AG09319 (cell line): ENCODE measurements at regions not wholly inside any gene's neighbourhood (a gene's known extent, or its start where the extent isn't known, plus 50 kb on each side); places are given as distances from the start of the nearest gene placed in this dataset.

Experiments
- DNase-seq: peaks from one replicate; pipeline ENCODE4 v3.0.0-alpha.2; 2010; ENCODE audit warnings: low read depth; ENCODE audit errors: extremely low read depth
- TF ChIP-seq, protein P1 (sequence below): IDR thresholded peaks from 2 replicates; pipeline ENCODE4 v1.5.1; 2011; ENCODE audit warnings: low read depth, mild to moderate bottlenecking, inconsistent platforms, low read length, moderate library complexity

GRCh38 chr12:108035372-108035771, 93.7 kb upstream of the WSCD2 start:
- DNase-seq = no peak
- TF ChIP-seq, protein P1, sequence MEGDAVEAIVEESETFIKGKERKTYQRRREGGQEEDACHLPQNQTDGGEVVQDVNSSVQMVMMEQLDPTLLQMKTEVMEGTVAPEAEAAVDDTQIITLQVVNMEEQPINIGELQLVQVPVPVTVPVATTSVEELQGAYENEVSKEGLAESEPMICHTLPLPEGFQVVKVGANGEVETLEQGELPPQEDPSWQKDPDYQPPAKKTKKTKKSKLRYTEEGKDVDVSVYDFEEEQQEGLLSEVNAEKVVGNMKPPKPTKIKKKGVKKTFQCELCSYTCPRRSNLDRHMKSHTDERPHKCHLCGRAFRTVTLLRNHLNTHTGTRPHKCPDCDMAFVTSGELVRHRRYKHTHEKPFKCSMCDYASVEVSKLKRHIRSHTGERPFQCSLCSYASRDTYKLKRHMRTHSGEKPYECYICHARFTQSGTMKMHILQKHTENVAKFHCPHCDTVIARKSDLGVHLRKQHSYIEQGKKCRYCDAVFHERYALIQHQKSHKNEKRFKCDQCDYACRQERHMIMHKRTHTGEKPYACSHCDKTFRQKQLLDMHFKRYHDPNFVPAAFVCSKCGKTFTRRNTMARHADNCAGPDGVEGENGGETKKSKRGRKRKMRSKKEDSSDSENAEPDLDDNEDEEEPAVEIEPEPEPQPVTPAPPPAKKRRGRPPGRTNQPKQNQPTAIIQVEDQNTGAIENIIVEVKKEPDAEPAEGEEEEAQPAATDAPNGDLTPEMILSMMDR = no peak

DNA sequence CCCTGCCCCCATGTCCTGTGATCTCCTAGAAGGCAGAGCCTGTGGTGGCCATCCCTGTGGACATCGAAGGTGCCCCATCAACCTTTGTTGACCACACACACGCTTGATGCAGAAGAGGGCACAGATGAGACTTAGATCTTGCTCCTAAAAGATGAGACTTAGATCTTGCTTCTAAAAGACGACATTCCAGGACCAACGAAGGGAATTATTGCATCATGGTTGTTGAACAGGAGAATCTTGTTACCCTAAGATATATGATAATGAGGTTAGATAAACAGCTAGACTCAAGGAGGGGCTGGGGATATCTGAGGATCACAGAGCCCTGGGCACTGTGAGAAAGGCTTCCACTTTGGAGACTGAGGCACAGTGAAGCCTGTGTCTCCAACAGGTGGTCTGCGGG, 91.1 kb upstream of the WSCD2 start:
- DNase-seq = no peak
- TF ChIP-seq, protein P1 = no peak

GRCh38 chr12:108039794-108040193, 89.3 kb upstream of the WSCD2 start:
- TF ChIP-seq, protein P1 = no peak
- no peak for DNase-seq

GRCh38 chr12:108040947-108041346, 88.1 kb upstream of the WSCD2 start:
- DNase-seq = no peak

DNA sequence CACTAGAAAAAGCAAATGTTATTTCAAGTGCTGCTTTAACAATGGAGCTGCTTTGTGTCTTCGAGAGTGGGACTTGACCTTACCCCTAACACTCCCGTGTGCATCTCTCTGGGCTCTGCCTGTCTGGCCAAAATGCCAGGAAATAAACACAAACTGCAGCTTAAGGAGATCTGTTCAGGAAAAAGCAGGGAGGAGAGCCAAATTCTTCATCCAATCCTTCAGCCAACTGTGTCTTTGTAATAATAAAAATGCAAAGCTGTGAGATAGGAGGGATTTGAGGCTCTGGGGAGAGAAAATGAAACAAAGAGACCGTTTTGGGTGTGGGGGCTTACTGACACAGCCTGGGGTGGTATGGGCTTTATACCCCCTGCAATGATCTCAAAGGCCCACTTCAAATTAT, 85.8 kb upstream of the WSCD2 start:
- DNase-seq = no peak
- TF ChIP-seq, protein P1 = no peak

More at GRCh38 chr12:108040947-108041346, 88.1 kb upstream of the WSCD2 start:
- TF ChIP-seq, protein P1 = no peak

DNA sequence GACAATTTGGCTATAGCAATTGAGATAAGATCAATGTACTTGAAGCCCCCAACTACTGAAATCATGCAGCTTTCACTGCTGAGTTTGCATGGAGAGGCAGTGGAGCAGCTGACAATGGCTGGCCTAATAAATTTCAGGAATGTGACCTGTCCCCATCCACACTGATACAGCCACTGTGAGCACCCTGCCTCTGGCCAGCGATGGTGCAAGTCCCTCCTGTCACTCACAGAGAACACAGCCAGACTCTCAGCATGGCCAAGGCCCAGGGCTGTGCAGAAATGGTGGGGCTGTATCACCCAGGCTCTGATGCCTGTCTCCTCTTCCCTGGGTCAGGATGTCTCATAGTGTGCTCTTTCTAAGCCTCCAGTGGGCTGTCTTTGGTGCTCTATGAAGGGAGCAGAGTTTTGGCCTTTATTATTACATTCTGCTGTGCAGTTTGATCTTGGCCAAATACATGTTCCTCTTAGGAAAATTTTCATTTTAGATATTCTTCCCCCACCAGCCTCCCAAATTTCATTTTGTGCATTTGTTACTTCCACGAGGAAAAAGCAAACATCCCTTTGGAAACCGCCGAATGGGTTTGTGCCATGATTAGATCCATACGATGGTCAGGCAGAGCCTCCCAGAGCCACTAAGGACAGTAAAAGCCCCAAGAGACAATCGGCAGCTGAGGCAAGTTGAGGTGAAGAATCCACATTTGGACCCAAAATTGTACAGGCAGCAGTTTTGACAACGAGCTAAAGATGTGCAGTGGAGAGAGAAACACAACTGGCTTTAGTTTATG, 85.1 kb upstream of the WSCD2 start:
- TF ChIP-seq, protein P1 = no peak
- no peak for DNase-seq

DNA sequence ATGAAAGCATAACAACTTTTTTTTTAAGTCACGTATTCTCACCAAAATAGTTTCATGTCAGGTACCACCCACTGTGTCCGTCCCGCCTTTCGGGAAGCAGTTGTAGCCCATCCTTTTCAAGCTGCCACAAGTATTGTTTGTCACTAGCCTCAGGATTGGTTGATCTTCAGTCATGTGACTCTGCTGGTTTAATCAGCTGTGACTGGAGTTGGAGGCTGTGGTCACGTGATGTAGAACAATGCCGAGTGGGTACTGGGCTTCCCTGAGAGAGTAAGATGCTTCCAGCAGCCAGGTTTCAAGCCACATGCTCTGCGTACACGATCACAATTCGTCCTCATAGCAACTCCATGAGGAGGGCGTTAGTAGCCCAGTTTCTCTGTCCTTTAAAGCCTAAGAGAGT, 83.0 kb upstream of the WSCD2 start:
- TF ChIP-seq, protein P1 = no peak
- DNase-seq = no peak
